Panc1 (cell line): ENCODE measurements at regions not wholly inside any gene's neighbourhood (a gene's known extent, or its start where the extent isn't known, plus 50 kb on each side); places are given as distances from the start of the nearest gene placed in this dataset.

Experiments
- ATAC-seq: fragments of 200-7000 bp; cut with Tn5 transposase; 2 replicates; pipeline ENCODE4 v1.9.1; 2020; ENCODE audit warnings: mild to moderate bottlenecking, moderate library complexity
- BruUV-seq: library from RNA; stranded (reverse); fragments of 400-500 nt; replicated peaks from 2 replicates; lab custom pipeline; 2021; lab: Mats Ljungman, UMichigan
- CTCF ChIA-PET: fragments of 300-600 bp; sonication (Branson Sonifier 250); formaldehyde crosslinking; loops from one replicate; lab custom pipeline; 2022; ENCODE audit warnings: antibody characterized with exemption; lab: Charles Lee
- POLR2A ChIA-PET: fragments of 300-600 bp; sonication (Branson Sonifier 250); formaldehyde crosslinking; loops from one replicate; lab custom pipeline; 2022; ENCODE audit warnings: antibody characterized with exemption; lab: Charles Lee
- DNase-seq: peaks from one replicate; pipeline ENCODE4 v3.0.0-alpha.2; 2010; ENCODE audit warnings: low read depth, low spot score
- H3K27ac ChIP-seq: 2 replicates; pipeline ENCODE4 v1.5.1; 2011; ENCODE audit warnings: mild to moderate bottlenecking, low read length, inconsistent platforms
- H3K27me3 ChIP-seq: fragments of 200-500 bp; sonication (Bioruptor generic); 2 replicates; pipeline ENCODE4 v1.6.0; 2014; ENCODE audit warnings: low read length, inconsistent platforms; ENCODE audit not compliant: control insufficient read depth, insufficient read depth
- H3K36me3 ChIP-seq: fragments of 200-500 bp; sonication (Bioruptor generic); 2 replicates; pipeline ENCODE4 v1.5.1; 2014; ENCODE audit warnings: inconsistent platforms, mild to moderate bottlenecking, low read length, moderate library complexity; ENCODE audit not compliant: control insufficient read depth, insufficient read depth
- H3K4me1 ChIP-seq: 2 replicates; pipeline ENCODE4 v1.5.1; 2011; ENCODE audit warnings: inconsistent platforms, mild to moderate bottlenecking, low read length, moderate library complexity; ENCODE audit not compliant: control insufficient read depth, insufficient read depth
- H3K4me3 ChIP-seq, 2 experiments: 2 replicates each; pipeline ENCODE4 v1.5.1; 2011 to 2012; ENCODE audit warnings: low read depth in 2 of 2, low read length in 2 of 2, mild to moderate bottlenecking in 2 of 2, inconsistent platforms in 1 of 2, moderate library complexity in 1 of 2
- H3K9me3 ChIP-seq: fragments of 200-500 bp; sonication (Bioruptor generic); 2 replicates; pipeline ENCODE4 v1.5.1; 2014; ENCODE audit warnings: low read depth, mild to moderate bottlenecking, inconsistent platforms, low read length, moderate library complexity; ENCODE audit not compliant: control insufficient read depth, insufficient read depth
- CTCF ChIP-seq: fragments of 450-650 bp; IDR thresholded peaks from 2 replicates; pipeline ENCODE4 v1.5.1; 2017; ENCODE audit warnings: mild to moderate bottlenecking
- POLR2AphosphoS5 ChIP-seq: IDR thresholded peaks from 2 replicates; pipeline ENCODE4 v1.6.1; 2012; ENCODE audit warnings: mild to moderate bottlenecking, low read depth, low read length, moderate library complexity
- REST ChIP-seq, 2 experiments: IDR thresholded peaks; 2 replicates each; pipeline ENCODE4 v1.6.1; 2011 to 2012; ENCODE audit warnings: low read depth in 2 of 2, control low read depth in 1 of 2, low read length in 1 of 2, mild to moderate bottlenecking in 1 of 2, moderate library complexity in 1 of 2; ENCODE audit not compliant: insufficient read depth in 1 of 2
- SIN3A ChIP-seq: IDR thresholded peaks from 2 replicates; pipeline ENCODE4 v1.6.1; 2012; ENCODE audit warnings: low read depth, mild to moderate bottlenecking, low read length, moderate library complexity, borderline replicate concordance; ENCODE audit not compliant: insufficient read depth
- TCF7L2 ChIP-seq: IDR thresholded peaks from 2 replicates; pipeline ENCODE4 v1.6.1; 2011; ENCODE audit warnings: mild to moderate bottlenecking, low read depth, low read length, inconsistent platforms
- in situ Hi-C: cut with HindIII; loops from 2 replicates; pipeline ENCODE4 v1.10.0; 2016; ENCODE audit warnings: low sequenced_read_pairs, low pct_unique_long_range_greater_than_20kb
- intact Hi-C: fragments of 100-400 bp; cut with micrococcal nuclease; formaldehyde crosslinking; loops from one replicate; pipeline ENCODE4 v1.10.0; 2022; ENCODE audit not compliant: unreplicated experiment

GRCh38 chr22:22039286-22040074 is 56.9 kb upstream of the TOP3B start:
- ChIA-PET CTCF (no interaction called here), POLR2A (no interaction called here)
- no peak for DNase-seq
- Histone ChIP-seq H3K36me3 (no peaks in the 10 kb centered on the region), H3K4me1 (no peaks in the 10 kb centered on the region), H3K9me3 (no peaks in the 10 kb centered on the region), H3K27ac (no peak overlapping the region), H3K4me3 (no peak overlapping the region), H3K27me3 (no peaks in the 10 kb centered on the region; the same call in 1 of the 2 replicates)
- no TSS peak for BruUV-seq
- intact Hi-C loops (no loop called here), in situ Hi-C loops (no loop called here)
- TF ChIP-seq POLR2AphosphoS5 (no peak), SIN3A (no peak), CTCF (no peak), REST (IDR thresholded peaks at IDR 0.05; ENCODE audit: insufficient read depth in 1 of 2, low read depth in 2 of 2, low read length in 1 of 2) (no peak), TCF7L2 (no peak)
- no peak for ATAC-seq

GRCh38 chr22:22038178-22038880 is 55.7 kb upstream of the TOP3B start:
- Histone ChIP-seq H3K4me3 (no peak overlapping the region), H3K27ac (no peak overlapping the region), H3K27me3 (no peaks in the 10 kb centered on the region; the same call in 1 of the 2 replicates), H3K36me3 (no peaks in the 10 kb centered on the region), H3K4me1 (no peaks in the 10 kb centered on the region), H3K9me3 (no peaks in the 10 kb centered on the region)
- no peak for DNase-seq
- BruUV-seq = no TSS peak
- intact Hi-C loops (no loop called here), in situ Hi-C loops (no loop called here)
- ChIA-PET CTCF (no interaction called here), POLR2A (no interaction called here)
- TF ChIP-seq CTCF = no peak
- TF ChIP-seq SIN3A = no peak
- TF ChIP-seq POLR2AphosphoS5 = no peak
- no peak for TF ChIP-seq TCF7L2
- TF ChIP-seq REST (IDR thresholded peaks at IDR 0.05; ENCODE audit: insufficient read depth in 1 of 2, low read depth in 2 of 2, low read length in 1 of 2) = no peak
- no peak for ATAC-seq
